ENCODE measurements at regions not wholly inside any gene's neighbourhood (a gene's known extent, or its start where the extent isn't known, plus 50 kb on each side); places are given as distances from the start of the nearest gene placed in this dataset.
A peak's percentile ranks its signal among the peaks of the same experiment; 100 is the strongest.
"Not testable (repeated sequence)": the region's sequence is repeated elsewhere in the genome, so short reads cannot be mapped to it uniquely, and the experiment has no call there.

DNA sequence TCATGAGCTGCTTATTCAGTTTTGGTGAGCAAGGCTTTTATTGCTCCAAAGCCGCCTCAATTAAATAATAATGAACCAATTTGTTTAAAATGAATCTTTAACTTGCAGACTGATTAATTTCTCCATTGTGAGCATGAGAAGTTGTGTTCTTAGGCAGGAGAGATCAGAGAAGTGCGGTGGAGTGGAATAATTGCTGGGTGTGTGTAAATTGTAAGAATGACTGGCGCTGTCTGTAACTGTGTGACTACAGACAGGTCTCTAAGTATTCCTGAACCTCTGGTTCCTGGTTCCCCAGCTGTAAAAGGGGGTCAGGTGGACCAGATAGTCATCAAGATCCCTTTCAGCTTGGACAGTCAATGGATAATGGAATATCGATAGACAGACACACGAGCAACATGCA lies 98.0 kb upstream of the EFEMP1 start:
- DNase-seq: peak; percentile 12

DNA sequence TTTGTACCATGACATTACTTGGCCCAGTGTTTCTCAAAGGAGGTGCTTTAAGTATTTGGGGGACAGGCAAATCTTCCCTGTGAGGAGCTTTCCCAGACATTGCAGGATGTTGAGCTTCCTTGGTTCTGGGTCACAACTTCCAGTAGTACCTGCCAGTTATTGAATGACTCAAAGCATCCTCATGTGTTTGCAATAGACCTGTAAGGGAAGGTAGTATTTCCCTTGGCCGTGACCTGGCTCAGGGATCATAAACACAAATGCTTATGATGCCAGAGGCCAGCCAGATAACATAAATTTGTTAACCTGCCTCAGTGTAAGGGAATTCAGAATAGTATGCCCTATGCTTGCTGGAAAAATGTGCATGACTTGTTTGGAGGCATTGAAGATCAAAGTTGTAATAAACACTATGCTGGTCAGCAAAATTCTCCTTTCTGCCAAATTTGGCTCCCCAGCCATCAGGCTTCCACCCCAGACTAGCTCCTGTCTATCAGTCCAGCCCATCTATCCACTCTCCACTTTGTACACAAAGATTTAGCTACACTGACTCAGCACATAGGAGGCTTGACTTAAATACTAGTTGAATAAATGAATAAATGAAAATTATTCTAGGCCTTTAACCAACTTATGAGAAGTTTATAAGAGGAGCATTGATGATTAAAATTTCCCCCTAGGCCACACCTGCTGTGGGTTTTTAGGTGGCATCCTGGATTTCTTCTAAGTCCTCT lies 102.0 kb upstream of the EFEMP1 start:
- no peak for DNase-seq

DNA sequence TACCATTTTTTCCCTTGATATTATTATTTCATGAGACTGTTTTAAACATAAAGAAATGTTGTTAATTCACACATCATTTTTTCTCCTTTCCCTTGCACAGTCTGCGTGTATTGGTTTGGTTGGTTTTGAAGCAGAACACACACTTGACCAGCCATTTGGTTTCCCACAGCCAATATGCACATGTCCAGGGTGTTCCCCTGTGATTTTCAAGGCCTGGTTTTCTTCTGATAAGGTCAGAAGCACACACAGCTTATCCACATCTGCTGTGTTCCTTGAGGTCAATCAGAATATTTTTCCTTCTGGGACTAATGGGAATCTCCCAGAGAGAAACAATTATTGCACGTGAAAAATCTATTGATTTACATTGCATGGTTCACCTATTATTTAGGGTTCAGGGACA lies 103.2 kb upstream of the EFEMP1 start:
- no peak for DNase-seq

DNA sequence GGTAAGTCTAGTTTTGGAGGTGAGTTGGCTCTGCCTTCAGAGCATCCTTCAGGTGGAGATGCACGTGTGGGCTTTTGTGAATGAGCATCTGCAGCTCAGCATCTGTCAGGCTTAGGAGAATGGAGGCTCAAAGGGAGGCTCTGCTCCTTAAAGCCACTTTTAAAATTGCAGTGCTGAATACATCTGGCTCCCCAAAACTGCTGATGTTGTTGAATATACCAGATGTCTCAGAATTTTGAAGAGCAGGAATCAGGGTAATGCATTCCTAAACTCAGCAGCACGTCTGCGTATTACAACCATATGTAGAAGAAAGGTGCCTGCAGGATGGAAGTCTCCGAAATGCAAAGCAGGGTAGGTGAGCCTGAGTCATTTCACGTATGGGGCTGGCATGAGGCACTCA lies 106.5 kb upstream of the EFEMP1 start:
- no peak for DNase-seq

DNA sequence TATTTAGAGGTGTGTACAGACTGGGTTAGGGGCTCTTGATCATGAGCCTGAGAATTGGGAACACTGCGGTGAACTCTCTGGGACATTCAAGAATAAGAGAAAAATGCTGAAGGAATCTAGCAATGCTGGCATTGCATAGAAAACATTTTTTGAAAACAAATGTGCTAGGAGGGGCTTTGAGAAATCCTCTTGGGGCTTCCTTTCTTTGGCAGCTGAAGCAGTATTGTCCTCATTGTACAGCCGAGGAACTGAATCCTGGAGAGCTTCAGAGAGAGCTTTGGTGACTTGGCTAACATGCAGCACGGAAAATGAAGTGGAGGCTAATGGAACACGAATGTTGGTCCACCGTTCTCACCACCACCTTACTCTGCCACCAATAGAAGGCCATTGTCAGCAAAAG lies 107.3 kb upstream of the EFEMP1 start:
- DNase-seq: no peak

DNA sequence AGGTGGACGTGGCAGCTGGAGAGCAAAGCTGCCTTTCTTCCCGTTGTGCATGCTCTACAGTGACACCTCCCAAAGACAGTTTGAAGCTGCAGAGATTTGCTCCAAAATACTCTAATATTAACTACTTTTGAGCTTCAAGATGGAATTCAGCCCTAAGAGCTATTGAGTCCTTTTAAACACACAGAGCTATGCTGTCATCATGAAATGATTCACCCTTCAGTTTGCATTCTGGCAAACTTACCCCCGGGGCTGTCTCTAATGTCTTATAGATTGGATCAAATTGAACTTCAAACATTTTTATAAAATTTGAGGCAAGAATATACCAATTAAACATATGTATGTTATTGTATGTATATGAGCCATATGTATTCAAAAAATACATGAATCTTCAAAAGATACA lies 110.7 kb upstream of the EFEMP1 start:
- no peak for DNase-seq

DNA sequence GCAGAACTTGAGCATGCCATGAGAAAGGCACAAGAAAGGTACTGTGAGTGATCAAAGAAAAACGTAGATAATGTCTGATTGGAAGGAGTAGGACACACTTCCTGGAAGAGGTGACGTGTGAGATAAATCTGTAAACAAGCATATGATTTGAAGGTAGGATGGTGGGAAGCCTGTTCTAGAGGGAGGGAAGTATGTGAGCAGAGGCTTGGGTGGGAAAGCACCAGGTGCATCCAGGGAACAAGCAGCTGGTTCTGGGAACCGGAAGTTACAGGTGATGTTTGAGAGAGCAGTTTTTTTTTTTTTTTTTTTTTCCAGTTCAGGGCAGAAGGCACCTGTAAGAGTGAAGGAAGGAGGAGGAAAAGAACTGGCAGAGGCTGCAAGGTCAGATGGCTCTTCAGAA lies 116.6 kb upstream of the EFEMP1 start:
- peak; percentile 41 for DNase-seq

DNA sequence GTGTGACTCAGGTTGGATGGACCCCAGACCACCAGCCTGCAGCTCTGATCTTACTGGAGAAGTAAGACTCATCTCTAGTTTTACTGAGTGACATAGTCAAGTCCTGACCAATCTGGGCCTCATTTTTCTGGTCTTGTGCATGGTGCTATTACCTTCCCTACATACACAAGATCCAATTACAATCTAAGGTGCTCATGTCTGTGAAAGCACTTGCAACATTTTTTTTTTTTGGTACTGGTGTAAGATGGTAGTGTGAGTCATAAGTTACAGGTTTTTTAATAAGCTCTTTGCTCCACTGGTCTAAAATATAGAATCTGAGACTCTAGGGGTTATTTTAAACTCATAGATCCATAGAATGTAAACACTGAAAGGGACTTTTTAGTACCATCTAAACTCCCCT lies 117.3 kb upstream of the EFEMP1 start:
- DNase-seq: peak; percentile 21

DNA sequence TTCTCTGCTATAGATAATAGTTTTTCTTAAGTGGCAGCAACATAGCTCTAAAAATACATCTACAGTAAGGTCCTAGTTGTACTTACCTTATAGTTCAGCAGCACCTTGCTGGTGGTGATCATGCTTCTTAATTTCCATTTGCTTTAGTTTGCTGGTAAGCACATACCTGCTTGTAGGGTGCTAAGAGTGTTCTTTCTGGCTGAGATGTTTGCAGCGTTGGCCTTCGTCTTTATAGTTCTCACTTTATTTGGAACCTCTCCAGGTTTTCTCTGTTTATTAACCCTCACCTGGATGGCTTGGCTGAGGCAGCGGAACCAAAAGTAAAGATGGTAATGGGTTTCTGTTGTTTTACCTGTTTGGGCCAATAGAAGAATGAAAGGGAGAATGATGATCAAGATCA lies 123.6 kb upstream of the EFEMP1 start:
- no peak for DNase-seq

DNA sequence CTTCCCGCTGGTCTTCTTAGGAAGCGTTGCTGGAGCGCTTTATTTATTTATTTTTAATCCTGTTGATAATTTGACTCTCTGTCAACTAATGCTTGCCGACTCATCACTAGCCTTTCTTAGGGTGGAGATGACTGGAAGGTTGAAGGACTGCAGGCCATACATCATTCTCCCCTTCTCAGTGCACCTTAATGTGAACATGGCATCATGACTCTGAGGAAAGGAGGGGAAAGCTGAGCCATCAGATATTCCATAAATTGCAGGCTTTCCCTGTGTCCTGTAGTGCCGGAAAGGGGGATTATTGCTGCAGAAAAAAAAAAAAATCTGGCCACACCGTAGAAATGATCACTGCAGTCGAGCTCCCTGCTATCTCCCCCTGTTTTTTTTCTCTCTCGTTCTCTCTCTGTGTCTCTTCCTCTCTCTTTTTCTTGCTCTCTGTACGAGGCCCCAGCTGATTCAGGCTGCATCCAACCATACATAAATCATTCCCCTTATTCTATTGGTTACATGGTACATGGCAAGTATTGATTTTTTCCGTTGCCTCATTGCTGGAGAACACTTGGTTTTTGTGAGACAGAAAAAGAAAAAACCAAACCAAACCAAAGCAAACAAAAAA lies 125.8 kb upstream of the EFEMP1 start:
- DNase-seq: no peak

DNA sequence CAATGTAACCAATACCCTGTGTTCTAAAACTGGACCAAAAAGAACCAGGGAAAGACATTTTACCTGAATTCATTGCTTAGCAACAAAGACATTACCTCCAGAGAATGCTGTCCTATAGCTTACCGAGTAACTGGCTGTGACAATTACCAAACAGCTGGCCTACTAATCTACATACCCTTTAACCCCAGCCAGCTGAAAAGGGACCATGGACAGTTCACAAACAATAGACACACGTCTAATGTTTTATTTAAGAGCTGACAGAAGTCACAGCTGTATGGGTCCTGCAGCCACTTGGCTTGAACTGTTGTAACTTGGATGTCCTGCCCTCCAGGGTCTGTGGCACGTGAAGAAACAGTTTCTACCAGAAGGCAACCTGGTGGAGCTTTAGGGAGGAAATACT lies 130.1 kb upstream of the EFEMP1 start:
- no peak for DNase-seq

DNA sequence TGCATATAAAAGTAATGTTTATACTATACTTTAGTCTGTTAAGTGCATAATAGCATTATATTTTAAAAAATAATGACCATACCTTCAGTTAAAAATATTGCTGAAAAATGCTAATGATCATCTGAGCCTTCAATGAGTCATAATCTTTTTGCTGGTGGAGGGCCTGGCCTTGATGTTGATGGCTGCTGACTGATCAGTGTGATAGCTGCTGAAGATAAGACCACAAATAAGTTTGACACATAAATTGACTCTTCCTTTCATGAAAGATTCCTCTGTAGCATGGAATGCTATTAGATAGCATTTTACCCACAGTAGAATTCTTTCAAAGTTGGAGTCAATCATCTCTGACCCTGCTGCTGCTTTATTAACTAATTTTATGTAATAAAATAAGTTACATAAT lies 128.4 kb upstream of the CCDC85A start:
- no peak for DNase-seq

DNA sequence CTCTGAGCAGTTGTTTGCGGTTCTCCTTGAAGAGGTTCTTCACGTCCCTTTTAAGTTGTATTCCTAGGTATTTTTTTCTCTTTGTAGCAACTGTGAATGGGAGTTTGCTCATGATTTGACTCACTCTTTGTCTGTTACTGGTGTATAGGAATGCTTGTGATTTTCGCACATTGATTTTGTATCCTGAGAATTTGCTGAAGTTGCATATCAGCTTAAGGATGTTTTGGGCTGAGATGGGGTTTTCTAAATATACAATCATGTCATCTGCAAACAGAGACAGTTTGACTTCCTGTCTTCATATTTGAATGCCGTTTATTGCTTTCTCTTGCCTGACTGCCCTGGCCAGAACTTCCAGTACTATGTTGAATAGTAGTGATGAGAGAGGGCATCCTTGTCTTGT lies 122.5 kb upstream of the CCDC85A start:
- DNase-seq: not testable (repeated sequence)

DNA sequence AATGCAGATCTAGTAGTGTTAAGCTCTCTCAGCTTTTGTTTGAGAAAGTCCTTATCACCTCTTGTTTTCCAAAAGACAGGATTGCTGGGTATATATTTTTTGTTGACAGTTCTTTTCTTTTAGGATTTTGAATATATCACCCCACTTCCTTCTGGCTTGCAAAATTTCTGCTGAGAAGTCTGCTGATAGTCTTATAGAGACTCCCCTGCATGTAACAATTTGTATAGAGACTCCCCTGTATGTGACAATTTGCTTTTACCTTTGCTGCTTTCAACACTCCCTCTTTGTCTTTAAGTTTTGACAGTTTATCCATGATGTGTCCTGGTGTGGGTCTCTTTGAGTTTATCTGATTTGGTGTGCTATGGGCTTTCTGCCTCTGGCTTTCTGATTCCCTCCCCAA lies 115.0 kb upstream of the CCDC85A start:
- no peak for DNase-seq

DNA sequence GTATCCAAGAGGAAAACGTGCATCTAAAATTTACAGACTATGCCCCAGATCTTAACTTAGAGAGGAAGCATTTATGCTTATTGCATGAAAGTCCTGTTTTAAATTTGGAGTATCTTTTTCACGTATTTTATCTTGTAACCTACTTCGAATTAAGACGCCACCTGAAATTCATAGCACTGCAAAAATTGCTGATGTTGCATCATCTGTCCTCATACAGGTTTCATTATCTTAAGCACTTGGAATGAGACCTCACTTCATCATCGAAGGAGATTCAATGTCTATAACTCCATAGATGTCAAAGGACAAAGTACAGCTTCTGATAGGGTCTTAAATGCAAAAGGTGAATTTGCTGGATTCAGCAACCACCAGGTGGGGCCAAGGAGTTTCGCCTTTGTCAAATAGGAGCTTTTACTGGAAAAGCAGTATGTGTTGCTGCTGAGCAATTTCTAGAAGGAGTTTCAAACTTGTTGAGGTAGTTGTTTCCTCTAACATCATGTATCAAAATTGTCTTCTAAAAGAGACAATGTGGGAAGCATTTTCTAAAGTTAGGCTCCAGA lies 106.4 kb upstream of the CCDC85A start:
- DNase-seq: peak; percentile 15

DNA sequence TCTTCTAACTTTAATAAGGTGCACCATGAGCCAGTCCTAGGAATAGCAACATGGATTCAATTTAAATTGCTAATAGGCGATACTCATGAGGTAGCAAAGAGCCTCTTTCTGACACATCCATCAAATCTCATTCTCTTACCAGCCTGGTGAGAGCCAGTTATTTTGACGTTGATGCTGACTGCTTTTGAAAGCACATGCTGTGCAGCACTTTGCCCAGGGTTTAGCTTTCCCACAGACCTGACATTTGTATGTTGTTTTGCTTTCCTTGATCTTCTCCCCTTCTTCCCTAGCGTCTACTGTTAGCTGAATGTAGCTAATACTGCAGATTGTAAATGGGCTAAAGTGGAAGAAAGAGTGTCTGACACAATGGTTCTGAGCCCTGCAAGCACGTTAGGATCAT lies 101.1 kb upstream of the CCDC85A start:
- no peak for DNase-seq

DNA sequence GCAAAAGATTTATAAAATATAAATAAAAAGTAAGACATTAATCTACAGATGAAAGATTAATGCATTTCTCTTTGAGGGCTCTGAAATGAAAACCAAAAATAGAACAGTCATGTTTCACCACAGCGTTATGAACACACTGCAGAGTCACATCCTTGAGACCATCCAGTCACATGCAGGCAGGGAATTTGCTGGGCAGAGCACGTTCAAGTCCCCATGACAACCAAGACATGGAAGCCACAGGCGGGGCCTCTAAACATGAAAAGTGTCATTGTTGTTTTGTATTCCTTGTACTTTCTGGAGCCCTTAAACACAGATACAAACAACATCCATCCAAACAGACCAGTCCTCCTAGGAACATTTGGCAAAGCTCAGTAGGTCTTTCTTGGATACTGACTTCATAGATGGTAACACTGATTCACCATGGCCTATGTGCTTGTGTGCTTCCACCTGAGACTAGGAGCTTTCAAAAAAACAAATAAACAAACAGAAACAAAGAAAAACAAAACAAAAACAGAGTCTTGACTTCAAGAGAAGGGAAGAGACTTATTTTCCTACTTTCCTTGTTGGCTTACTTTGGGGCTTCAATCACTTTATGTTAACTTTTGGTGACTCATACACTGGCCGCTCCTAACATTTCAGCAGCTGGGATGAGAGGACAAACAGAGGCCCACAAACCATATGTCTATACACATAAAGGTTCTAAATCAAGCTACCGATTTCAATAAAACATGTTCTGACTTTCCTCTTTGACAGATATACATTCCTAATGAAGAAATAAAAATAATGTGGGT lies 99.5 kb upstream of the CCDC85A start:
- no peak for DNase-seq

DNA sequence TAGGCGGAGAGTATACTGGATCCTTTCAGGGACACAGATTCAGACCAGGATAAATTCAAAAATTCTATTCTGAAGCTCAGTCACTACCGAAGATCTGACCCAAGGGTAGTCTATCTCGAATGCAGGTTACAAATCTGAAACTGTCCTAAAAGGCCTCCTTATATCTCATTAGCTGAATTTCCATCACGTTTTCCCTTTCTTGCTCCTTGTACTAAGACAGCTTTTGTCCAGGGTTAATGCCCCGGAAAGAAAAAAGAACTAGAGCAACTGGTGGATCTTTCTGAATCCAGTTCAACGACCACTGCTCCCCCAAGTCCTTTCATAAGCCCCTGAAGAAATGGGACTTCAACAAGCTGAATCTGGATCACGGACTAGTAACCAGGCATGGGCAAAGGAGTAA lies 97.5 kb upstream of the CCDC85A start:
- DNase-seq: no peak

DNA sequence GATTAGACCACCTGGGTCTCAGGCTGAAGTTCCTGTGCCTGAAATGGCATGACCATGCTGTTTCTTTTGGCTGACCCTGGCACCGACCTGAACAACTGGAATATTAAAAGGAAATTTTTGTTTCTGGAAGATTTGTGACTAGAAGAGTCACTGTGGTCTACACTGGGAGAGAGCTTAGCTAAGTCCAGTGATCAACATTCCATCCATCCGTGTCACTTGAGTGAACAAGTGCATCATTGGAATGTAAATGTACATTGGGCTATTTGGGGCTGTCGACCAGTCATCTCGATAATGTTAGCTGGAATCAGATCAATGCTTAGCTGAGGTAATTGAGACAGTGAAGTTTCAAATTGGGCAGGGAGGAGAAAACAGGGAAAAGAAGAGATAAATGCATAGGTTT lies 95.4 kb upstream of the CCDC85A start:
- DNase-seq: no peak

DNA sequence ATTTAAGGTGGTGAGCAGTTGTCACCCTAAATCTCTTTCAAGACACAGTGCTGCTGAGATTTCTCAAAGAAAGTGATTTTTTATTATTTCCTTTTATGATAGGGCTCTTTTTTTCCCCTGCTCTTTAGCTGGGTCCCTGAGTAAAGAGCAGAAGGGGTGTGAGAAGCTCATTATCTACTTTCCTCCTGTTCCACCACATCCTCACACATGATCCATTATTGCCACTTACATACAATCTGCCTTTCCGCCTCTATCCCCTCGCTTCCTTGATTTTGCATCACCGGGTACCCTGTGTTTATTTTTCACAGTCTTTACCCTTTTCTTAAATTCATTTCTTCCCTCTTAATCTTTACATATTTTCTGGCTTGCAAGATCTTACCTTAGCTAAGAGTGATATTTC lies 93.9 kb upstream of the CCDC85A start:
- DNase-seq: no peak

DNA sequence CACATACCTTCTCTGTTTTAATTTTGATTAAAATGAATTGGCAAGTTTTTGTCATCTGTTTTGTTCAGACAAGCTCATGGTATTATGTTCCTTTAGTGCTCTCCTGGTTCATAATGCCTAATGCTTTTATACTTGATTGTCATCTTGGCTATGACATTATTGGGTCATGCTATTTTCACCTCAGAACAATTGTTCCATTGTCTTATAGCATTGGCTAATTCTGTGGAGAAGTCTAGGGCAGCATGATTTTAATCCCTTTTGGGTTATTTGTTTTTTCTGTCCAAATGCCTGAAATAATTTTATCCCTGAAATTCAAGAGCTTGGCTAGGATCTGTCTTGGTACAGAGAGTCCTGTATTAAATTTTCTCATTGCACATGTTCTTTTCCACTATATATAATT lies 83.8 kb upstream of the CCDC85A start:
- no peak for DNase-seq

DNA sequence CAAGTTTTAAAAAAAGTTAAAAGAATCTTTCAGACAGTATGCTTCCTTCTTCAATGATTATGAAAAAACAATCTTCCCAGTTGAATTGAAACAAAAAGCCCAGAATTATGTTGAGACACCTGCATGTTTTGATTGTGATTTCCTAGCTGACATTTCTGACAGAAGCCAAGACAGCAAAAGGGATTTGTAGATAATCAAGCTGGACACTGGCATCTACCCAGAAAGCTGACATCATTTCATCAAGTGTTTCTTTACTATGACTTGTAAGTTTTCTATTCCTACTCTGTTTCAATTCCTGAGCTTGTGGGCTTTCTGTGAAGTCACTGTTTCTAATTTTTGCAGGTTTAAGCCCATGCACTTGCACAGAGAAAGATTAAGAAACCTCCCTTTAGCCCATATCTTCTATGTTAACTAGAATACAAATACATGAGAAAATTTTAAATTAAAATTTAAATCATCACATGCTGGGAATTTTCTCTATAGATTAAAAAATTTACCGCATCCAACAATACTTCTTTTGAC lies 82.9 kb upstream of the CCDC85A start:
- no peak for DNase-seq

DNA sequence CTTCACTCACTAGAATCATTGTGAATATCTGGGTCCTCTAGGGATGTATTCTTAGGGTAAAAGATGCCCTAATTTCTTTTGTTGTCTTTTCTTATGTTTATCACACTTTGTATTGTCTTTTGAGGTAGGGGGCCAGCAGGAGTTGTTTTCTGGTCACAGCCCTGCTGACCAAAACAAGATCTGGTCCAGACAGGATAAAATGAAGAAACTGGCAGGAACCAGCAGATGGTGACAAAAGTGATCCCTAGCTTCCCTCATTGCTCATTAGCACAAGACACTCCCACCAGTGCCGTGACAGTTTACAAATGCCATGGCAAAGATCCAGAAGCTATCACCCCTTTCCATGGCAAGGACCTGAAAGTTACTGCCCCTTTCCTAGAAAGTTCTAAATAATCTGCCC lies 81.7 kb upstream of the CCDC85A start:
- DNase-seq: no peak

DNA sequence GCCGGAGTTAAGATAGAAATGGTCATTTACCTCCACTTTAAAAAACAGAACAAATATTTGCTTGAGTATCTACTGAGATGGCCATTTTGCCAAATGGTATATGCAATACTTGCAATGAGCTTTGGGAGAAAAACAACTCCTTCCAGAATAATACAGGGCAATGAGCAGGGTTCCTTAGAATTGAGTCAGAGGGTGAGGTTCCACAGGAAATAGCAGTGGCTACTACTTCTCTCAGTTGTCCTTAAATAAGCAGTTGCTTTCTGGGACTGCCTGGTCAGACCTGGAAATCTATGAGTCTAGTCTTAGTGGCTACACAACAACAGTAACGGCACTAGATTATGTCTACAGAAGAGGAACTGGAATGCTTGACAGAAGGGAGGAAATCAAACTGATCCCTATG lies 80.9 kb upstream of the CCDC85A start:
- DNase-seq: no peak

Data from NCI-H2171 treated with DMSO at 0.1 percent for 48 hours (cell line).